ENCODE measurements at regions not wholly inside any gene's neighbourhood (a gene's known extent, or its start where the extent isn't known, plus 50 kb on each side); places are given as distances from the start of the nearest gene placed in this dataset.
"Not testable (repeated sequence)": the region's sequence is repeated elsewhere in the genome, so short reads cannot be mapped to it uniquely, and the experiment has no call there.

- DNase-seq: no peak
Observed at GRCh38 chr1:82086739-82087138, 286.0 kb downstream of the ADGRL2 start.

- DNase-seq: no peak
Observed at GRCh38 chr1:82079607-82080006, 278.9 kb downstream of the ADGRL2 start.

- DNase-seq: no peak
Observed at GRCh38 chr1:82073659-82074058, 272.9 kb downstream of the ADGRL2 start.

DNA sequence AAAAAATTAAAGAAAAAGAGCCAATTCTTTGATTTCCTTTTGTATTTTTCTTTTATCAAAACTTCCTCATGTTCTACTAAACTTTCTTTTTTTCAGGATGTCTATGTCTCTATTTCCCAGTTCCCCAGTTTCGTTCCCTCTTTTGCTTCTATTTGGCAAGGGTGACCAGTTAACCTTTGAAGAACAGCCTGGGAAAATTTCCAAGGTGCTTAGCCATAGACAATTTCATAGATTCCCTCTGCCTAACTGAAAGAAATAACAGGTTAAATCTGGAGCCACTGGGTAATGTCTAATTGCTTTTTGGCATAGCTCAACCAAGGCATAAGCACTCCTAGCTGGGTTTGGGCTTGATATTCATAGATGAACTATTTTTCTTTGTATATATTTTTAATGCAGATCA, 272.3 kb downstream of the ADGRL2 start:
- no peak for DNase-seq

DNA sequence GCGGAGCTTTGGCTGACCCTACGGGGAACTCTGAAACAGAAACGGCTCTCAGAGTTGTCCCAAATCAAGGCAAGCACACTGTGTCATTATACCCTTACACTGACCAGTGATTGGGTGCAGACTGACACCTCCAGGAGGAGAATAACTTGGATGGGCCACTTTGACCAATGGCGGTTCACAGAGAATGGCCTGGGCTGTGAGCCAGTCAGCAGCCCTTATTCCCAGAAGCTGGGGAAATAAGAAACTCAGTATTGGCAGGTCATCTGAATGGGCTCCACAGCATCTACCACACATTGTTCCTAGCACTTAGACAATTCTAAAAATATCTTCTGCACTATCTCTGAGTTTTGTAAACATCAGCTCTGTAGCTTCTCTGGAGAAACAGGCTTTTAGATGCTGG, 265.2 kb downstream of the ADGRL2 start:
- DNase-seq: no peak

DNA sequence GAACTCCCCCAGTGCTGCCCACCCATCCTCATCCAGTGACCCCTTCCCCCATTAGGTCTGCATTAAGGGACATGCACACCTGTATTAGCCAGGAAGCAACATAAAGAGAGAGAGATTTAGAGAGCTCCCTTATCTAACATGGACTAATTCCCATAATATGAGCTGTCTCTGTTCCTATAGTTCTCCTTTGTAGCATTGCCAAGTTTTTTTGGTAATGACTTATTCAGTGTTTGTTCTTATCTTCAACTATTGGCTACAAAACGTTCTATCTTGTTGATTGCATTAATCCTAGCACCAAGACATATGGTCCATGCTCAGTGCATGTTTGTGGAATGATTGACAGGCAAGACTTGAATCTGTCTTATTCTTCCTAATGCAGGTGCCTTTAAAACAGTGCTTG, 264.0 kb downstream of the ADGRL2 start:
- DNase-seq: no peak

GRCh38 chr1:82062206-82062605, 261.5 kb downstream of the ADGRL2 start:
- no peak for DNase-seq

DNA sequence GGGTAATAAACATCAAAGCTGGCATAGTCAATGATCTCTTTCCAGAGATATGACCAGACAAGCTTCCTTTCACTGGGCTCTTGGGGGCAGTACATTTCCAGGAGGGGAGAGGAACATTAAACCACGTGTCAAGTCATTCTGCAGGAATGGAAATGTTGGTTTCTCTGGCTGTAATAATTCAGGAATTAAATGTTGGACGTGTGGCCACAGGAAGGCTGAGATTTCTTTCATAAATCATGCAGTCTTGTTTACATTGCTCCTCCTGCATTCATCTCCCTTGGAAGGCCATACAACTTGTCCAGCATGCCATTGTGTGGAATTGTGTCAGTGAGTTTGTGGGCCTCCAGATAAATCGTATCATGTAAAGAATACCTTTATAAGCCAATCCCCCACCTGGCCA, 259.2 kb downstream of the ADGRL2 start:
- DNase-seq: no peak

DNA sequence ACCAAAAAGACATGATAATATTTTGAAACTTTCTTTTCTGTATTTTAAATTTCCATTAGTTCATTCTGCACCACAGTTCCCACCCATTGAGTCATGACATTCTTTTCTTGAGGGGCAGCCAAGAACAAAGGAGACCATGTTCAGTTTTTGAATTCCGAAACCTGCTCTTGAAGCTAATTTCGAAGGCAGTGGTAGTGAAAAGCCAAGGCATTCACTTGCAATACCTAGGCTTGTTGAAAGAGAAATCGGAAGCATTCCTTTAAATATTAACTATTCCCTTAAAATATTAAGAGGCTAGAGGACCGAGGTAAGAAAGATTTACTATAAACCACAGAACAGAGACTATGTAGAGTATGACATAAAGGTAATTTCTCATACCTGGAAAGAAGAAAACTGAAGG, 256.3 kb downstream of the ADGRL2 start:
- DNase-seq: no peak

GRCh38 chr1:82055375-82055774, 254.6 kb downstream of the ADGRL2 start:
- not testable (repeated sequence) for DNase-seq

- DNase-seq: no peak
Observed at GRCh38 chr1:82052563-82052962, 251.8 kb downstream of the ADGRL2 start.

- DNase-seq: no peak
Observed at GRCh38 chr1:82048596-82048995, 247.9 kb downstream of the ADGRL2 start.

- DNase-seq: no peak
Observed at GRCh38 chr1:82045221-82045620, 244.5 kb downstream of the ADGRL2 start.

DNA sequence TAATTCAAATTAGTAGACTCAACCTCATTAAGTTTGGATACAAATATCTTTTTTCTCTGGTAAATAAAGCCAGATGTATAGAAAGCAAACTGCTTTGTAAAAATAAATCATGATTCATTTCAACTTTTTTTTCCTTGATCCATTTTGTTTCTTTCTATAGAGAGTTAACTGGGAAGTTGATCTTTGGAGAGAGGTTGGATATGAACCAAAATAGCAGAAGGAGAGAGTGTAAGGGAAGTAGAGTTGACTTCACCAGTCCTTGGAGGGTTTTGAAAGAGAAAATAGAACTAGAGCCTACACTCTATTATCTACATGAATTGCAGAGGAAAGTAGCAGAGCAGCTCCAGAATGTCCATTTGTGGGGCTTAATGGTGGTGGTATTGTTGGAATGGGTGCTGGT, 243.8 kb downstream of the ADGRL2 start:
- no peak for DNase-seq

GRCh38 chr1:82044111-82044510, 243.4 kb downstream of the ADGRL2 start:
- DNase-seq: no peak

GRCh38 chr1:82042306-82043060, 241.7 kb downstream of the ADGRL2 start:
- DNase-seq: no peak
